ENCODE measurements at regions not wholly inside any gene's neighbourhood (a gene's known extent, or its start where the extent isn't known, plus 50 kb on each side); places are given as distances from the start of the nearest gene placed in this dataset.

- Histone ChIP-seq H3K4me1 (no peaks in the 10 kb centered on the region), H3K9me3 (ENCODE audit: low read depth) (no peaks in the 10 kb centered on the region), H3K9ac (no peak overlapping the region), H3K27me3 (no peaks in the 10 kb centered on the region), H3K79me2 (ENCODE audit: low read depth) (no peaks in the 10 kb centered on the region), H3F3A (ENCODE audit: low read depth) (no peaks in the 10 kb centered on the region), H4K20me1 (ENCODE audit: low read depth) (no peaks in the 10 kb centered on the region), H3K4me3 (no peak overlapping the region), H3K36me3 (no peaks in the 10 kb centered on the region), H3K27ac (no peak overlapping the region), H2AFZ (replicated peaks) (no peak overlapping the region), H3K4me2 (no peak overlapping the region)
- Mint-ChIP-seq H3K36me3 (no peaks in the 10 kb centered on the region), H3K4me1 (peaks cover 8% of the 10 kb centered on the region), H3K9me3 (peaks cover 8% of the 10 kb centered on the region), H3K27me3 (ENCODE audit: insufficient read depth, low read depth) (peaks cover under 1% of the 10 kb centered on the region), H3K27ac (peak overlapping the region; percentile 55), H3K4me3 (no peak overlapping the region)
- no peak for TF ChIP-seq CTCF (IDR thresholded peaks at IDR 0.05)
- TF ChIP-seq EZH2 (IDR thresholded peaks at IDR 0.05) = no peak
- no peak for TF ChIP-seq EZH2phosphoT487 (IDR thresholded peaks at IDR 0.05)
- no peak for DNase-seq (ENCODE audit: low spot score)
Observed at GRCh38 chr6:139568151-139568955, 193.9 kb upstream of the CITED2 start.

GRCh38 chr6:139567095-139567494, 192.6 kb upstream of the CITED2 start:
- Mint-ChIP-seq H3K9me3 (peaks cover 8% of the 10 kb centered on the region), H3K27ac (no peak overlapping the region), H3K27me3 (ENCODE audit: insufficient read depth, low read depth) (no peaks in the 10 kb centered on the region), H3K36me3 (no peaks in the 10 kb centered on the region), H3K4me1 (peaks cover 8% of the 10 kb centered on the region), H3K4me3 (no peak overlapping the region)
- no peaks in the 10 kb centered on the region for H3K79me2 ChIP-seq (ENCODE audit: low read depth)
- H3F3A ChIP-seq (ENCODE audit: low read depth) = no peaks in the 10 kb centered on the region
- H3K4me3 ChIP-seq = no peak overlapping the region
- no peaks in the 10 kb centered on the region for H4K20me1 ChIP-seq (ENCODE audit: low read depth)
- H3K9ac ChIP-seq = no peak overlapping the region
- TF ChIP-seq CTCF (IDR thresholded peaks at IDR 0.05) (no peak), EZH2phosphoT487 (IDR thresholded peaks at IDR 0.05) (no peak), EZH2 (IDR thresholded peaks at IDR 0.05) (no peak)
- no peaks in the 10 kb centered on the region for H3K36me3 ChIP-seq
- no peak overlapping the region for H3K4me2 ChIP-seq
- no peaks in the 10 kb centered on the region for H3K9me3 ChIP-seq (ENCODE audit: low read depth)
- H2AFZ ChIP-seq (replicated peaks) = no peak overlapping the region
- DNase-seq (ENCODE audit: low spot score) = no peak
- H3K27ac ChIP-seq = no peak overlapping the region
- H3K4me1 ChIP-seq = no peaks in the 10 kb centered on the region
- no peaks in the 10 kb centered on the region for H3K27me3 ChIP-seq

- no peak overlapping the region for H3K4me3 Mint-ChIP-seq
- H3K4me1 Mint-ChIP-seq = peaks cover 8% of the 10 kb centered on the region
- H3K79me2 ChIP-seq (ENCODE audit: low read depth) = no peaks in the 10 kb centered on the region
- no peaks in the 10 kb centered on the region for H3K27me3 ChIP-seq
- H3K27ac ChIP-seq = no peak overlapping the region
- H3K27ac Mint-ChIP-seq = no peak overlapping the region
- no peak for DNase-seq (ENCODE audit: low spot score)
- H2AFZ ChIP-seq (replicated peaks) = no peak overlapping the region
- no peak overlapping the region for H3K9ac ChIP-seq
- no peaks in the 10 kb centered on the region for H3F3A ChIP-seq (ENCODE audit: low read depth)
- no peaks in the 10 kb centered on the region for H3K4me1 ChIP-seq
- no peaks in the 10 kb centered on the region for H3K36me3 ChIP-seq
- H3K36me3 Mint-ChIP-seq = no peaks in the 10 kb centered on the region
- no peaks in the 10 kb centered on the region for H3K9me3 ChIP-seq (ENCODE audit: low read depth)
- no peaks in the 10 kb centered on the region for H4K20me1 ChIP-seq (ENCODE audit: low read depth)
- H3K9me3 Mint-ChIP-seq = peaks cover 14% of the 10 kb centered on the region
- no peak overlapping the region for H3K4me3 ChIP-seq
- no peaks in the 10 kb centered on the region for H3K27me3 Mint-ChIP-seq (ENCODE audit: insufficient read depth, low read depth)
- no peak overlapping the region for H3K4me2 ChIP-seq
- TF ChIP-seq EZH2phosphoT487 (IDR thresholded peaks at IDR 0.05) (no peak), CTCF (IDR thresholded peaks at IDR 0.05) (no peak), EZH2 (IDR thresholded peaks at IDR 0.05) (no peak)
Observed at GRCh38 chr6:139565591-139565990, 191.1 kb upstream of the CITED2 start.
